PC-3 (cell line): ENCODE measurements at regions not wholly inside any gene's neighbourhood (a gene's known extent, or its start where the extent isn't known, plus 50 kb on each side); places are given as distances from the start of the nearest gene placed in this dataset.

Experiments used
- ATAC-seq: fragments of 200-7000 bp; cut with Tn5 transposase; 2 replicates; pipeline ENCODE4 v1.9.1; 2020; ENCODE audit warnings: mild to moderate bottlenecking, moderate library complexity
- BruUV-seq: library from RNA; stranded (reverse); fragments of 400-500 nt; replicated peaks from 2 replicates; lab custom pipeline; 2021; lab: Mats Ljungman, UMichigan
- CTCF ChIA-PET: fragments of 300-600 bp; sonication (Branson Sonifier 250); formaldehyde crosslinking; loops from one replicate; lab custom pipeline; 2022; ENCODE audit warnings: antibody characterized with exemption; lab: Charles Lee
- POLR2A ChIA-PET: fragments of 300-600 bp; sonication (Branson Sonifier 250); formaldehyde crosslinking; loops from one replicate; lab custom pipeline; 2022; ENCODE audit warnings: antibody characterized with exemption; ENCODE audit not compliant: unreplicated experiment; lab: Charles Lee
- DNase-seq: peaks from one replicate; pipeline ENCODE4 v3.0.0-alpha.2; 2015
- H2AFZ ChIP-seq: fragments of 300-600 bp; sonication (generic); 2 replicates; pipeline ENCODE4 v1.6.0; 2016; ENCODE audit warnings: antibody characterized with exemption, low read length
- H3F3A ChIP-seq: fragments of 300-600 bp; sonication (generic); one replicate; pipeline ENCODE4 v1.6.0; 2017; ENCODE audit warnings: antibody characterized with exemption, low read length, control low read depth, mild to moderate bottlenecking; ENCODE audit not compliant: unreplicated experiment
- H3K27ac ChIP-seq: fragments of 300-600 bp; sonication (generic); 2 replicates; pipeline ENCODE4 v1.5.1; 2016; ENCODE audit warnings: mild to moderate bottlenecking, low read length
- H3K27me3 ChIP-seq: fragments of 300-600 bp; sonication (generic); 2 replicates; pipeline ENCODE4 v1.6.1; 2016; ENCODE audit warnings: low read length, mixed read lengths
- H3K36me3 ChIP-seq: fragments of 300-600 bp; sonication (generic); 2 replicates; pipeline ENCODE4 v1.6.1; 2016; ENCODE audit warnings: low read depth, mixed run types, low read length, mixed read lengths
- H3K4me1 ChIP-seq: fragments of 300-600 bp; sonication (generic); 2 replicates; pipeline ENCODE4 v1.5.1; 2016; ENCODE audit warnings: low read length; ENCODE audit not compliant: insufficient read depth
- H3K4me2 ChIP-seq: fragments of 300-600 bp; sonication (generic); 2 replicates; pipeline ENCODE4 v1.6.0; 2016; ENCODE audit warnings: low read length
- H3K4me3 ChIP-seq: fragments of 300-600 bp; sonication (generic); 2 replicates; pipeline ENCODE4 v1.5.1; 2016; ENCODE audit warnings: mild to moderate bottlenecking, low read length, mixed read lengths
- H3K79me2 ChIP-seq: fragments of 300-600 bp; sonication (generic); 2 replicates; pipeline ENCODE4 v1.6.1; 2017; ENCODE audit warnings: low read length, mixed read lengths
- H3K9ac ChIP-seq: fragments of 300-600 bp; sonication (generic); 2 replicates; pipeline ENCODE4 v1.6.0; 2016; ENCODE audit warnings: mild to moderate bottlenecking, low read length
- H3K9me2 ChIP-seq: fragments of 300-600 bp; sonication (generic); replicated peaks from 2 replicates; pipeline ENCODE4 v1.6.1; 2016; ENCODE audit warnings: mixed run types, low read length, mixed read lengths
- H3K9me3 ChIP-seq: fragments of 300-600 bp; sonication (generic); 2 replicates; pipeline ENCODE4 v1.6.1; 2016; ENCODE audit warnings: low read length, mixed read lengths
- H4K20me1 ChIP-seq: fragments of 300-600 bp; sonication (generic); 2 replicates; pipeline ENCODE4 v1.6.1; 2016; ENCODE audit warnings: low read length, mixed read lengths
- EZH2 ChIP-seq: fragments of 300-600 bp; sonication (generic); IDR thresholded peaks from one replicate; pipeline ENCODE4 v1.6.1; 2017; ENCODE audit warnings: antibody characterized with exemption, mild to moderate bottlenecking, low read length; ENCODE audit not compliant: unreplicated experiment
- EZH2phosphoT487 ChIP-seq: fragments of 300-600 bp; sonication (generic); IDR thresholded peaks from 2 replicates; pipeline ENCODE4 v1.6.1; 2018; ENCODE audit warnings: mild to moderate bottlenecking, antibody characterized with exemption, low read length, borderline replicate concordance
- intact Hi-C: fragments of 100-400 bp; cut with micrococcal nuclease; formaldehyde crosslinking; loops from 2 replicates; pipeline ENCODE4 v1.9.0; 2023
- TF ChIP-seq, protein P1 (sequence below): fragments of 300-600 bp; sonication (generic); conservative IDR thresholded peaks from 2 replicates; pipeline ENCODE4 v1.5.1; 2017; ENCODE audit warnings: antibody characterized with exemption, low read depth, mild to moderate bottlenecking, low read length

DNA sequence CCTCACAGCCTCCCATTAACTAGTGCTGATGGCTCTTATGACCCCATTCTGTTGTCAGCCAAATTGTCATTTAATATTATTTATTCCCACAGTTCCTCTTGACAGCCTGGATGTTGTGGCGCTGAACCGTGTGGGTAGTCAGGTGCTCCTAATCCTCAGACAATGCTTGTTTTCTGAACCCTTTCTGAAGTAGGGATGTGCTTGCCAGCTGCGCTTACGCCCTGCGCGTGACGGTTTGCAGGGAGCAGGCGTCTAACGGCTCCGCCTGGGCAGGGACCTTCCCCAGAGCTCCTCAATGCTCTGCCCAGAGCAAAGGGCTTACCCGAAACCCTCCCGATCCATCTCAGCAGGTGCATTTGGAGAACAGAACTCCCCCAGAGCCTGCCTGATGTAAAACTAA, 358.2 kb upstream of the MYT1L start:
- TF ChIP-seq, protein P1, sequence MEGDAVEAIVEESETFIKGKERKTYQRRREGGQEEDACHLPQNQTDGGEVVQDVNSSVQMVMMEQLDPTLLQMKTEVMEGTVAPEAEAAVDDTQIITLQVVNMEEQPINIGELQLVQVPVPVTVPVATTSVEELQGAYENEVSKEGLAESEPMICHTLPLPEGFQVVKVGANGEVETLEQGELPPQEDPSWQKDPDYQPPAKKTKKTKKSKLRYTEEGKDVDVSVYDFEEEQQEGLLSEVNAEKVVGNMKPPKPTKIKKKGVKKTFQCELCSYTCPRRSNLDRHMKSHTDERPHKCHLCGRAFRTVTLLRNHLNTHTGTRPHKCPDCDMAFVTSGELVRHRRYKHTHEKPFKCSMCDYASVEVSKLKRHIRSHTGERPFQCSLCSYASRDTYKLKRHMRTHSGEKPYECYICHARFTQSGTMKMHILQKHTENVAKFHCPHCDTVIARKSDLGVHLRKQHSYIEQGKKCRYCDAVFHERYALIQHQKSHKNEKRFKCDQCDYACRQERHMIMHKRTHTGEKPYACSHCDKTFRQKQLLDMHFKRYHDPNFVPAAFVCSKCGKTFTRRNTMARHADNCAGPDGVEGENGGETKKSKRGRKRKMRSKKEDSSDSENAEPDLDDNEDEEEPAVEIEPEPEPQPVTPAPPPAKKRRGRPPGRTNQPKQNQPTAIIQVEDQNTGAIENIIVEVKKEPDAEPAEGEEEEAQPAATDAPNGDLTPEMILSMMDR: no peak
- no peak for TF ChIP-seq EZH2phosphoT487
- no peak for TF ChIP-seq EZH2
- Histone ChIP-seq H3K4me2 (no peak overlapping the region), H3K9ac (no peak overlapping the region), H3K79me2 (no peaks in the 10 kb centered on the region), H3F3A (no peaks in the 10 kb centered on the region), H3K9me2 (no peaks in the 10 kb centered on the region), H3K9me3 (no peaks in the 10 kb centered on the region), H2AFZ (no peak overlapping the region), H3K4me3 (no peak overlapping the region), H4K20me1 (no peaks in the 10 kb centered on the region), H3K4me1 (no peaks in the 10 kb centered on the region), H3K36me3 (no peaks in the 10 kb centered on the region), H3K27ac (no peak overlapping the region), H3K27me3 (peaks cover 72% of the 10 kb centered on the region)
- POLR2A ChIA-PET: no interaction called here
- ATAC-seq: no peak
- intact Hi-C loops: no loop called here
- BruUV-seq: no TSS peak
- no peak for DNase-seq
- CTCF ChIA-PET: no interaction called here

DNA sequence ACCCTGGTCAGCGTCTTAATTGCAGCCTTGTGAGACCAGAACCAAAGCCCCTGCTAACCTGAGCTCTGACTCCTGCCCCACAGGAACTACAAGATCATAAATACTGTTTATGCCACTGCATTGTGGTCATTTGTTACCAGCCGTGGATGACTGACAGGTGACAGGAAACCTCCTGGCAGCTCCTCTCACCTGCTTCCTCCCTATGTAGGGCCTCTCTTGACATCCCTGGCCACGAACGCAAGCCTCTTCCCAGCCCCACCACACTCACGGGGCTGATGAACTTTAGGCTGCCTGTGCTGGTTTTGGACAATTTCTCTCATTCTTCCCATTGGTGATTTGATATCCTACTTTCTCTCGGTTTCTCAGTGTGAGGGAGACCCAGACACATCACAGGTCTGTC, 357.2 kb upstream of the MYT1L start:
- Histone ChIP-seq H3K9ac (no peak overlapping the region), H3K9me2 (no peaks in the 10 kb centered on the region), H3K27me3 (peaks cover 72% of the 10 kb centered on the region), H3K4me3 (no peak overlapping the region), H3K4me2 (no peak overlapping the region), H3K79me2 (no peaks in the 10 kb centered on the region), H3K4me1 (no peaks in the 10 kb centered on the region), H3K36me3 (no peaks in the 10 kb centered on the region), H3K27ac (no peak overlapping the region), H4K20me1 (no peaks in the 10 kb centered on the region), H2AFZ (no peak overlapping the region), H3K9me3 (no peaks in the 10 kb centered on the region), H3F3A (no peaks in the 10 kb centered on the region)
- intact Hi-C loops: no loop called here
- ChIA-PET CTCF (no interaction called here), POLR2A (no interaction called here)
- TF ChIP-seq EZH2 (no peak), EZH2phosphoT487 (no peak)
- TF ChIP-seq, protein P1: no peak
- BruUV-seq: no TSS peak
- DNase-seq (no peak), ATAC-seq (no peak)

DNA sequence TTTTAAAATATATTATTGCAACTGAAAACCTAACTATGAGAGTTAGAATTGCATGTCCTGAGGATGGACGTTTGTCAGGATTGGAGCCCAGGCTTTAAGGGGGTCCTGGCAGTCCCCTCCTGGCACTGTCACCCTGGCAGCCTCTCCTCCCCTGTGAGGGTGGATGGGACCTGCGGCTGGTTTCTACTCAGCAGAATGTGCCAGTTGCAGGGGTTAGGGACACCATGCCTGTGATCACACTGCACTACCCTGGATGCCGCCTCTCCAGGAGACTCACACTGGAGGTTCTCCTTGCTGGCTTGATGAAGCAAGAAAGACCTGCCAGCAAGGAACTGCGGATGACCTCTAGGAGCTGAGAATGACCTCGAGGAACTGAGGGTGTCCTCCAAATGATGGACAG, 356.7 kb upstream of the MYT1L start:
- POLR2A ChIA-PET: no interaction called here
- no peak for ATAC-seq
- H3K79me2 ChIP-seq: no peaks in the 10 kb centered on the region
- no peaks in the 10 kb centered on the region for H3F3A ChIP-seq
- H3K36me3 ChIP-seq: no peaks in the 10 kb centered on the region
- no peaks in the 10 kb centered on the region for H3K9me3 ChIP-seq
- CTCF ChIA-PET: no interaction called here
- H3K9me2 ChIP-seq: no peaks in the 10 kb centered on the region
- BruUV-seq: no TSS peak
- H4K20me1 ChIP-seq: no peaks in the 10 kb centered on the region
- no peak overlapping the region for H2AFZ ChIP-seq
- H3K27ac ChIP-seq: no peak overlapping the region
- intact Hi-C loops: no loop called here
- TF ChIP-seq, protein P1: no peak
- no peak for TF ChIP-seq EZH2phosphoT487
- TF ChIP-seq EZH2: no peak
- H3K4me3 ChIP-seq: no peak overlapping the region
- no peak overlapping the region for H3K9ac ChIP-seq
- H3K27me3 ChIP-seq: peaks cover 72% of the 10 kb centered on the region
- H3K4me2 ChIP-seq: no peak overlapping the region
- DNase-seq: no peak
- no peaks in the 10 kb centered on the region for H3K4me1 ChIP-seq
